ENCODE measurements at regions not wholly inside any gene's neighbourhood (a gene's known extent, or its start where the extent isn't known, plus 50 kb on each side); places are given as distances from the start of the nearest gene placed in this dataset.

DNA sequence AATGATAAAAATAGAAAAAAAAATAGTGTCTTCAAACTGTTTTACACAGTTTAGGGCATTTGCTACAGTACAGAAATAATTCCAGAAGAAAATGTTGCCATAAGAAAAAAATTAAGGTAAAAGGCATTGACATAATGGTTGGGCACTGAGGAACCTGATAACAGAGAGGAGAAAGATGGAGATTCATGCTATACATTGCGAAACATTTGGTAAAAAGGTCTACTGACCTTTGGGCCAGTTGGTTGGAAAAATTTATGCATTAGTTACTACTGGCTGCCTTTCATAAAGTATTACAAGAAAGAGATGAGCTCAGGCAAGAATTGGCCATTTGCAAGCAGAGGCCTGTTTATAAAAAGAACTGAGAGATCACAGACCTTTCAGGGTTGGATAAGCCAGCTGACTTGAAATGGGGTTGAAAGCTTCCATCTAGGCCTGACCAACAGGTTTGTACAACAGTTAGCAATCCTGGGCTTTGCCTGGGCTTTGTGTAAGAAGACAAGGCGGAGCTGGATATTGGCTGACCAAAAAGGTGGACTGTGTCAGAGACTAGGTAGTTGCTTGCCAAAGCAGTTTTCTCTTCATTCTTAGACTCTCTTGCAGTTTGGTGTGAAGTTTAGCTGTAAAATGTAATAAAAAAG is 166.6 kb upstream of the MCTP2 start:
- TF ChIP-seq ELF4 (CRISPR knock-in tag; IDR thresholded peaks at IDR 0.05; ENCODE audit: low read depth), result no peak
- TF ChIP-seq FOXK1 (CRISPR knock-in tag; IDR thresholded peaks at IDR 0.05), result no peak
- TF ChIP-seq, protein P1, sequence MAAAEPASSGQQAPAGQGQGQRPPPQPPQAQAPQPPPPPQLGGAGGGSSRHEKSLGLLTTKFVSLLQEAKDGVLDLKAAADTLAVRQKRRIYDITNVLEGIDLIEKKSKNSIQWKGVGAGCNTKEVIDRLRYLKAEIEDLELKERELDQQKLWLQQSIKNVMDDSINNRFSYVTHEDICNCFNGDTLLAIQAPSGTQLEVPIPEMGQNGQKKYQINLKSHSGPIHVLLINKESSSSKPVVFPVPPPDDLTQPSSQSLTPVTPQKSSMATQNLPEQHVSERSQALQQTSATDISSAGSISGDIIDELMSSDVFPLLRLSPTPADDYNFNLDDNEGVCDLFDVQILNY (CRISPR knock-in tag; IDR thresholded peaks at IDR 0.05), result no peak
- no peak for TF ChIP-seq JUN (CRISPR knock-in tag; IDR thresholded peaks at IDR 0.05)
- no peak for TF ChIP-seq ERG (CRISPR knock-in tag; IDR thresholded peaks at IDR 0.05)
- TF ChIP-seq CBFB (CRISPR knock-in tag; IDR thresholded peaks at IDR 0.05; ENCODE audit: low read depth), result no peak
- TF ChIP-seq NFATC4 (CRISPR knock-in tag; IDR thresholded peaks at IDR 0.05), result no peak
- no peak for TF ChIP-seq ZMAT4 (CRISPR knock-in tag; IDR thresholded peaks at IDR 0.05)
- ATAC-seq (no peak), DNase-seq (ENCODE audit: low spot score) (no peak)
- CTCF ChIA-PET, result no interaction called here
- POLR2A ChIA-PET, result no interaction called here
- Mint-ChIP-seq H3K27me3 (ENCODE audit: low read depth) (no peaks in the 10 kb centered on the region), H3K4me1 (no peaks in the 10 kb centered on the region), H3K36me3 (peaks cover 13% of the 10 kb centered on the region), H3K9me3 (peaks cover 35% of the 10 kb centered on the region), H3K4me3 (no peak overlapping the region), H3K27ac (no peak overlapping the region)

DNA sequence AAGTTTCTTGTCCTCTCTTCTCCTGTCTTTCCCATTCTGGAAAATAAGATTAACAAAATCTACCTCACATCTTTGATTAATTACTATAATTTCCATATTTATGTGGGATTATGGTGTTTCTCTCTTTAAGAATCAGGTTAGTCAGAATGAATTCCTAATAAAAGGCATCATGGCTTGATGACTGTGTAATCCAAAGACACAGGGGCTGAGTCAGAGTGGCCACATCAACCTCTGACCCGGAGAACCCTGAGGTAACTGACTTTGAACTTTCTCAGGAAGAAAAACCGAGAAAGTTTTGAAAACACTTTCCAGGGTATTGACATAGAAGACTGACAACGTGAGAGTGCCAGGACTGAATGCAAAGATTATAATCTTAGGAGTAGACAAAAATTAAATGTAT is 170.3 kb upstream of the MCTP2 start:
- H3K36me3 Mint-ChIP-seq, result no peaks in the 10 kb centered on the region
- no peaks in the 10 kb centered on the region; the same call in 1 of the 2 replicates for H3K27me3 Mint-ChIP-seq (ENCODE audit: low read depth)
- TF ChIP-seq ZNF671 (CRISPR knock-in tag; IDR thresholded peaks at IDR 0.05), result no peak
- TF ChIP-seq, protein P2, sequence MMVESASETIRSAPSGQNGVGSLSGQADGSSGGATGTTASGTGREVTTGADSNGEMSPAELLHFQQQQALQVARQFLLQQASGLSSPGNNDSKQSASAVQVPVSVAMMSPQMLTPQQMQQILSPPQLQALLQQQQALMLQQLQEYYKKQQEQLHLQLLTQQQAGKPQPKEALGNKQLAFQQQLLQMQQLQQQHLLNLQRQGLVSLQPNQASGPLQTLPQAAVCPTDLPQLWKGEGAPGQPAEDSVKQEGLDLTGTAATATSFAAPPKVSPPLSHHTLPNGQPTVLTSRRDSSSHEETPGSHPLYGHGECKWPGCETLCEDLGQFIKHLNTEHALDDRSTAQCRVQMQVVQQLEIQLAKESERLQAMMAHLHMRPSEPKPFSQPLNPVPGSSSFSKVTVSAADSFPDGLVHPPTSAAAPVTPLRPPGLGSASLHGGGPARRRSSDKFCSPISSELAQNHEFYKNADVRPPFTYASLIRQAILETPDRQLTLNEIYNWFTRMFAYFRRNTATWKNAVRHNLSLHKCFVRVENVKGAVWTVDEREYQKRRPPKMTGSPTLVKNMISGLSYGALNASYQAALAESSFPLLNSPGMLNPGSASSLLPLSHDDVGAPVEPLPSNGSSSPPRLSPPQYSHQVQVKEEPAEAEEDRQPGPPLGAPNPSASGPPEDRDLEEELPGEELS (CRISPR knock-in tag; IDR thresholded peaks at IDR 0.05), result no peak
- no peak for TF ChIP-seq ESRRA (CRISPR knock-in tag; IDR thresholded peaks at IDR 0.05; ENCODE audit: borderline replicate concordance)
- no peak for TF ChIP-seq NFYB (CRISPR knock-in tag; conservative IDR thresholded peaks at IDR 0.05; ENCODE audit: low read depth)
- no peak for TF ChIP-seq RORB (CRISPR knock-in tag; IDR thresholded peaks at IDR 0.05)
- no peak for TF ChIP-seq ATF6 (CRISPR knock-in tag; IDR thresholded peaks at IDR 0.05)
- TF ChIP-seq STAT6 (CRISPR knock-in tag; conservative IDR thresholded peaks at IDR 0.05; ENCODE audit: low read depth), result no peak
- no peak for TF ChIP-seq TP53 (CRISPR knock-in tag; IDR thresholded peaks at IDR 0.05)
- TF ChIP-seq PRRX2 (CRISPR knock-in tag; IDR thresholded peaks at IDR 0.05), result no peak
- TF ChIP-seq NFE2L1 (CRISPR knock-in tag; IDR thresholded peaks at IDR 0.05), result no peak
- no peak for TF ChIP-seq EMX1 (CRISPR knock-in tag; IDR thresholded peaks at IDR 0.05)
- TF ChIP-seq ZNF512 (CRISPR knock-in tag; IDR thresholded peaks at IDR 0.05; ENCODE audit: borderline replicate concordance), result no peak
- no peak for TF ChIP-seq OVOL2 (CRISPR knock-in tag; IDR thresholded peaks at IDR 0.05; ENCODE audit: borderline replicate concordance)
- no peak overlapping the region for H3K27ac Mint-ChIP-seq
- no peaks in the 10 kb centered on the region for H3K4me1 Mint-ChIP-seq
- H3K4me3 Mint-ChIP-seq, result no peak overlapping the region
- ChIA-PET CTCF (no interaction called here), POLR2A (no interaction called here)
- ATAC-seq (no peak), DNase-seq (ENCODE audit: low spot score) (no peak)
- H3K9me3 Mint-ChIP-seq, result peaks cover 7% of the 10 kb centered on the region
